ENCODE measurements at regions not wholly inside any gene's neighbourhood (a gene's known extent, or its start where the extent isn't known, plus 50 kb on each side); places are given as distances from the start of the nearest gene placed in this dataset.

DNA sequence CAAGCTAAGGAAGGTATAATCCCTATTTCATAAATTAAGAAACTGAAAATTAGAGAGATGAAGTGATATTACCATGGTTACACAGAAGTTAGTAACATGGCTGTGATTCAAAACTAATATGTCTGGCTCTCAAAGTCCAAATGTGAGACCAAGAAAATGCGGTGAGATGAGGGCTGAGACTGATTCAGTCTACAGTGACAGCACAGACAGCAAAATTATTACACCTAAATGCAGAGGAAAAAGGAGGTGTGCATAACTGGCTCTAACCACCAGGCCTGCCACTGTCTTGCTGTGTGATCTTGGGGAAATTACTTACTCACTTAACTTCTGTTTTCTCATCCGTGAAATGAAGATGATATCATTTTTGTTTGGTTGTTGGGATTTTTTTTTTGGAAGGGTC is 270.0 kb upstream of the SOX9 start:
- TF ChIP-seq, protein P1, sequence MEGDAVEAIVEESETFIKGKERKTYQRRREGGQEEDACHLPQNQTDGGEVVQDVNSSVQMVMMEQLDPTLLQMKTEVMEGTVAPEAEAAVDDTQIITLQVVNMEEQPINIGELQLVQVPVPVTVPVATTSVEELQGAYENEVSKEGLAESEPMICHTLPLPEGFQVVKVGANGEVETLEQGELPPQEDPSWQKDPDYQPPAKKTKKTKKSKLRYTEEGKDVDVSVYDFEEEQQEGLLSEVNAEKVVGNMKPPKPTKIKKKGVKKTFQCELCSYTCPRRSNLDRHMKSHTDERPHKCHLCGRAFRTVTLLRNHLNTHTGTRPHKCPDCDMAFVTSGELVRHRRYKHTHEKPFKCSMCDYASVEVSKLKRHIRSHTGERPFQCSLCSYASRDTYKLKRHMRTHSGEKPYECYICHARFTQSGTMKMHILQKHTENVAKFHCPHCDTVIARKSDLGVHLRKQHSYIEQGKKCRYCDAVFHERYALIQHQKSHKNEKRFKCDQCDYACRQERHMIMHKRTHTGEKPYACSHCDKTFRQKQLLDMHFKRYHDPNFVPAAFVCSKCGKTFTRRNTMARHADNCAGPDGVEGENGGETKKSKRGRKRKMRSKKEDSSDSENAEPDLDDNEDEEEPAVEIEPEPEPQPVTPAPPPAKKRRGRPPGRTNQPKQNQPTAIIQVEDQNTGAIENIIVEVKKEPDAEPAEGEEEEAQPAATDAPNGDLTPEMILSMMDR (IDR thresholded peaks at IDR 0.05; ENCODE audit: control extremely low read depth in 1 of 3, insufficient read depth in 1 of 3, low read depth in 1 of 3, low read length in 3 of 3): no peak
- TF ChIP-seq SP4 (IDR thresholded peaks at IDR 0.05; ENCODE audit: low read length): no peak
- TF ChIP-seq KDM1A (IDR thresholded peaks at IDR 0.05; ENCODE audit: borderline replicate concordance, low read length): no peak
- TF ChIP-seq EP300 (IDR thresholded peaks at IDR 0.05; ENCODE audit: borderline replicate concordance in 1 of 2, low read depth in 2 of 2, low read length in 2 of 2): no peak
- TF ChIP-seq RXRA (IDR thresholded peaks at IDR 0.05; ENCODE audit: insufficient read depth, low read depth, low read length): no peak
- TF ChIP-seq SP1 (IDR thresholded peaks at IDR 0.05; ENCODE audit: low read depth, low read length): no peak
- TF ChIP-seq, protein P2, sequence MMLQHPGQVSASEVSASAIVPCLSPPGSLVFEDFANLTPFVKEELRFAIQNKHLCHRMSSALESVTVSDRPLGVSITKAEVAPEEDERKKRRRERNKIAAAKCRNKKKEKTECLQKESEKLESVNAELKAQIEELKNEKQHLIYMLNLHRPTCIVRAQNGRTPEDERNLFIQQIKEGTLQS (IDR thresholded peaks at IDR 0.05; ENCODE audit: insufficient read depth, low read depth, low read length): no peak
- no peak for TF ChIP-seq EZH2 (IDR thresholded peaks at IDR 0.05; ENCODE audit: low read depth, low read length, severe bottlenecking)
- no peak for TF ChIP-seq POLR2AphosphoS5 (IDR thresholded peaks at IDR 0.05; ENCODE audit: low read depth, low read length)
